Right lobe of liver (tissue), 6 donors: ENCODE measurements at regions not wholly inside any gene's neighbourhood (a gene's known extent, or its start where the extent isn't known, plus 50 kb on each side); places are given as distances from the start of the nearest gene placed in this dataset.

Experiments used
- ATAC-seq, 4 donors: fragments of 200-7000 bp; cut with Tn5 transposase; one replicate each; pipeline ENCODE4 v1.9.1; 2020; ENCODE audit warnings: mild to moderate bottlenecking in 4 of 4, moderate library complexity in 4 of 4
- DNase-seq, 3 donors: peaks; one replicate each; pipeline ENCODE4 v3.0.0-alpha.2; 2020
- H3K27ac ChIP-seq, 3 donors: fragments of 200-600 bp; one replicate each; pipeline ENCODE4 v1.8.0; 2022
- H3K27me3 ChIP-seq, 2 donors: fragments of 200-600 bp; one replicate each; pipeline ENCODE4 v1.8.0; 2022
- H3K36me3 ChIP-seq, 4 donors: fragments of 200-600 bp; sonication (generic) in 1 of 4; one replicate each; pipeline versions ENCODE4 v1.5.1 to v1.8.0; 2017 to 2022; ENCODE audit warnings: control low read depth in 1 of 4
- H3K4me1 ChIP-seq, 4 donors: fragments of 200-600 bp; sonication (generic) in 1 of 4; one replicate each; pipeline versions ENCODE4 v1.5.1 to v1.8.0; 2017 to 2022; ENCODE audit warnings: control low read depth in 1 of 4
- H3K4me3 ChIP-seq, 3 donors: fragments of 200-600 bp; one replicate each; pipeline ENCODE4 v1.8.0; 2022
- H3K9me3 ChIP-seq, 4 donors: fragments of 200-600 bp; sonication (generic) in 1 of 4; one replicate each; pipeline versions ENCODE4 v1.5.1 to v1.8.0; 2017 to 2022; ENCODE audit warnings: control low read depth in 1 of 4
- CTCF ChIP-seq, 4 donors: fragments of 200-600 bp in 3 of 4; fragments of 450-650 bp in 1 of 4; IDR thresholded peaks; one replicate each; pipeline versions ENCODE4 v1.5.1 to v1.8.0; 2016 to 2022; ENCODE audit warnings: antibody characterized with exemption in 4 of 4, mild to moderate bottlenecking in 2 of 4
- POLR2A ChIP-seq: fragments of 450-650 bp; IDR thresholded peaks from one replicate; pipeline ENCODE4 v1.6.1; 2017; ENCODE audit warnings: antibody characterized with exemption, mild to moderate bottlenecking
- WGBS: methylation state at CpG from one replicate; pipeline ENCODE4 v1.1.6; 2018; ENCODE audit warnings: low coverage, low lambda C conversion rate; ENCODE audit not compliant: insufficient coverage; ENCODE audit errors: missing lambda C conversion rate; 5-methylcytosine and 5-hydroxymethylcytosine counted together
- intact Hi-C, 2 donors: fragments of 100-400 bp; cut with DNase I; formaldehyde crosslinking; loops; one replicate each; pipeline versions ENCODE4 v1.11.2 to v1.14.1; 2022
- donor health status: DM: no; HTN: yes; CAD: no.
- donor health status: DM: no; HTN: no; CAD: no.
- donor health status: DM: no; HTN: no; CAD: no.
- donor health status: DM: no; HTN: yes; CAD: no.
- donor health status: DM: no; HTN: yes; CAD: no.

GRCh38 chr21:28867401-28867800 is 125.3 kb downstream of the LTN1 start:
- Histone ChIP-seq H3K4me1 (peaks cover 0 to 5% (median 0%) of the 10 kb centered on the region in 4 donors), H3K9me3 (no peaks in the 10 kb centered on the region)
- WGBS: 91% methylated on average over 3 of the region's 3 CpGs

DNA sequence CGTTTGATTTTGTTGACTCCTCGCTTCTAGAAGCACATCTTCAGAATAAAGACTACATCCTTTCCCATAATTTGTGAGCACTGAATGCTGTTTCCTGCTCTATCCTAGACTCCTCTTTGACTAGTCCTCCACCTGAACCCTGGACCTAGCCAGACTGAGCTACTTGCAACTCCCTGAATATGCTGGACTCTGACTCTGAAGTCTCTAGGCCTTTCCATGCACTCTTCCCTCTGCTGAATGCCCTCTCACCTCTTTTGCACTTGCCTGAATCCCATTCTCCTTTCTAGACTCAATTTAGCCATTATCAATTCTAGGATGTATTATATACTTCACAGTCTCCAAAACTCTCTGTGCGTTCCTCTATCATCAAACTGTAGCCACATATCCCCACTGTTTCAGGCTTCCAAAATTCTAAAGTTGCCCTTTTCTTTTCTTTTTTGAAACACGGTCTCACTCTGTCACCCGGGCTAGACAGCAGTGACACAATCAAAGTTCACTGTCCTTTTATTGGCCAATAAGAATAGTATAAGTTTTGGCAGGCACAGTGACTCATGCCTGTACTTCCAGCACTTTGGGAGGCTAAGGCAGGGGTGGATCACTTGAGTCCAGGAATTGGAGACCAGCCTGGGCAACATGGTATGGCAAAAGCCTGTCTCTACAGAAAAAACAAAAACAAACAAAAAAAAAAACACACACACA is 127.0 kb downstream of the LTN1 start:
- Histone ChIP-seq H3K27me3 (no peaks in the 10 kb centered on the region), H3K4me3 (no peak overlapping the region), H3K27ac (peak overlapping the region; percentile 6 to 67 (median 57)), H3K4me1 (peaks cover 0 to 5% (median 0%) of the 10 kb centered on the region in 4 donors), H3K36me3 (no peaks in the 10 kb centered on the region), H3K9me3 (no peaks in the 10 kb centered on the region)
- peak; percentile 95 to 97 (median 96) for ATAC-seq
- 57% methylated on average over 5 of the region's 5 CpGs for WGBS
- TF ChIP-seq CTCF (IDR thresholded peaks at IDR 0.05) (no peak), POLR2A (no peak)
- intact Hi-C loops: no loop called here
- peak in 1 of 3 donors; percentile 62 for DNase-seq

More at GRCh38 chr21:28867401-28867800, 125.3 kb downstream of the LTN1 start:
- no peak overlapping the region for H3K27ac ChIP-seq
- DNase-seq: no peak
- intact Hi-C loops: no loop called here
- TF ChIP-seq CTCF (IDR thresholded peaks at IDR 0.05) (no peak), POLR2A (no peak)
- ATAC-seq: no peak
- no peak overlapping the region for H3K4me3 ChIP-seq
- no peaks in the 10 kb centered on the region for H3K27me3 ChIP-seq
- no peaks in the 10 kb centered on the region for H3K36me3 ChIP-seq

GRCh38 chr21:28858424-28858823 is 134.3 kb downstream of the LTN1 start:
- TF ChIP-seq POLR2A (no peak), CTCF (IDR thresholded peaks at IDR 0.05) (no peak)
- WGBS: 68% methylated on average over 3 of the region's 3 CpGs

DNA sequence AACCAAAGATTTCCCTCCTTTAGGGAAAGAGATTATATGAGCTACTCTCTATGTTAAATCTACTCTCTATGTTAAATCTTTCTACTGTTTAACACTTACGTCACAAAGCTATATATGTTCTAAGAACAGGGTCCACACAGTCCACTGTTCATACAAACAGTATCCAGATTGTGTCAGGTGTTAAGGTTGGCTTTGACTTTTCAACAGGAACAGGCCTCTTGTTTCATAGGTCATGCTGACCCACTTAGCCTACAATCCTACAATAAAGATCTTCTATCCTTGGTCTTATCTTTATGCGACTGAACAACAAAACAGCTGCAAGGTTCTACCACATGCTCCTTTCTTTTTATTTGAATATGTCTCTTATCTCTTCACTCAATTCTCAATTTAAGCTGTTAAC is 134.9 kb downstream of the LTN1 start:
- intact Hi-C loops: no loop called here
- 92% methylated on average over 2 of the region's 2 CpGs for WGBS
- ATAC-seq: no peak

More at GRCh38 chr21:28858424-28858823, 134.3 kb downstream of the LTN1 start:
- no peak overlapping the region for H3K4me3 ChIP-seq
- DNase-seq: no peak
- no peaks in the 10 kb centered on the region for H3K4me1 ChIP-seq
- no peaks in the 10 kb centered on the region for H3K27me3 ChIP-seq
- no peak overlapping the region for H3K27ac ChIP-seq
- intact Hi-C loops: no loop called here
- H3K9me3 ChIP-seq: no peaks in the 10 kb centered on the region
- ATAC-seq: no peak
- H3K36me3 ChIP-seq: no peaks in the 10 kb centered on the region

More for the DNA sequence above, 134.9 kb downstream of the LTN1 start:
- no peaks in the 10 kb centered on the region for H3K27me3 ChIP-seq
- TF ChIP-seq CTCF (IDR thresholded peaks at IDR 0.05): no peak
- no peak for TF ChIP-seq POLR2A
- DNase-seq: no peak
- H3K36me3 ChIP-seq: no peaks in the 10 kb centered on the region
- H3K4me1 ChIP-seq: no peaks in the 10 kb centered on the region
- no peak overlapping the region for H3K27ac ChIP-seq
- H3K4me3 ChIP-seq: no peak overlapping the region
- no peaks in the 10 kb centered on the region for H3K9me3 ChIP-seq
